OCI-LY7 (cell line): ENCODE measurements at regions not wholly inside any gene's neighbourhood (a gene's known extent, or its start where the extent isn't known, plus 50 kb on each side); places are given as distances from the start of the nearest gene placed in this dataset.

Source experiments
- EZH2phosphoT487 ChIP-seq: fragments of 200-600 bp; sonication (generic); IDR thresholded peaks from 2 replicates; pipeline ENCODE4 v1.6.1; 2018; ENCODE audit warnings: low read depth, borderline replicate concordance, mild to moderate bottlenecking, mixed run types, antibody characterized with exemption, low read length, moderate library complexity, mixed read lengths
- TF ChIP-seq, protein P1 (sequence below): fragments of 200-600 bp; sonication (generic); conservative IDR thresholded peaks from 2 replicates; pipeline ENCODE4 v1.5.1; 2014; ENCODE audit warnings: mild to moderate bottlenecking, antibody characterized with exemption, low read length, moderate library complexity, mixed read lengths

DNA sequence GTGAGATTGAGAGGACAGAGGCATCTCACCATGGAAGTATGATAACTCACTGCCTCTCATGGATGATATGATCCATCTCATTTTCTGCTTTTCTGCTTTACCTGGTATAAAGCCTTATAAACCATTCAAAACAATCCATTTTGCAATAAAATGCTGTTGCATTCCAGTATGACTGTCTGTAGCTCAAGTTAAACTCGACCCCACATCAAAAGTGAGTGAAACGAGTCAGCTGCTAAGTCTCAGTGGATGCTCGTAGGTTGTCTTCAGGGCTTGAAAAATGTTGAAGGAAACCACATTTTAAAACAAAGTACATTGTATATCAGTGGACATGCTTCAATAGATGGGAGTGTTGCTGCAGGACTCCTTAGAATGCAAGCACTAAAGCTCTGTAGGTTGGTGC is 839.0 kb downstream of the TUSC7 start:
- TF ChIP-seq, protein P1, sequence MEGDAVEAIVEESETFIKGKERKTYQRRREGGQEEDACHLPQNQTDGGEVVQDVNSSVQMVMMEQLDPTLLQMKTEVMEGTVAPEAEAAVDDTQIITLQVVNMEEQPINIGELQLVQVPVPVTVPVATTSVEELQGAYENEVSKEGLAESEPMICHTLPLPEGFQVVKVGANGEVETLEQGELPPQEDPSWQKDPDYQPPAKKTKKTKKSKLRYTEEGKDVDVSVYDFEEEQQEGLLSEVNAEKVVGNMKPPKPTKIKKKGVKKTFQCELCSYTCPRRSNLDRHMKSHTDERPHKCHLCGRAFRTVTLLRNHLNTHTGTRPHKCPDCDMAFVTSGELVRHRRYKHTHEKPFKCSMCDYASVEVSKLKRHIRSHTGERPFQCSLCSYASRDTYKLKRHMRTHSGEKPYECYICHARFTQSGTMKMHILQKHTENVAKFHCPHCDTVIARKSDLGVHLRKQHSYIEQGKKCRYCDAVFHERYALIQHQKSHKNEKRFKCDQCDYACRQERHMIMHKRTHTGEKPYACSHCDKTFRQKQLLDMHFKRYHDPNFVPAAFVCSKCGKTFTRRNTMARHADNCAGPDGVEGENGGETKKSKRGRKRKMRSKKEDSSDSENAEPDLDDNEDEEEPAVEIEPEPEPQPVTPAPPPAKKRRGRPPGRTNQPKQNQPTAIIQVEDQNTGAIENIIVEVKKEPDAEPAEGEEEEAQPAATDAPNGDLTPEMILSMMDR: no peak
- TF ChIP-seq EZH2phosphoT487: no peak
